CD4-positive, alpha-beta memory T cell (primary cell): ENCODE measurements at regions not wholly inside any gene's neighbourhood (a gene's known extent, or its start where the extent isn't known, plus 50 kb on each side); places are given as distances from the start of the nearest gene placed in this dataset.

Experiments used
- CTCF ChIA-PET: fragments of 350-600 bp; sonication (Branson Sonifier 250); formaldehyde crosslinking; loops from one replicate; lab custom pipeline; 2021; ENCODE audit warnings: inconsistent platforms; ENCODE audit not compliant: partially characterized antibody; lab: Charles Lee
- POLR2A ChIA-PET: fragments of 350-600 bp; sonication (Branson Sonifier 250); formaldehyde crosslinking; loops from one replicate; lab custom pipeline; 2021; ENCODE audit not compliant: partially characterized antibody; lab: Charles Lee
- DNase-seq, 5 donors: peaks; one replicate each; pipeline versions ENCODE4 v3.0.0 to v3.0.0-alpha.2; 2020 to 2022; ENCODE audit warnings: mixed read lengths in 1 of 5
- H3K27ac ChIP-seq: one replicate; pipeline ENCODE4 v1.7.0; 2013; ENCODE audit warnings: low read depth, low read length
- H3K27me3 ChIP-seq: 2 replicates; pipeline ENCODE4 v1.7.0; 2013; ENCODE audit warnings: mild to moderate bottlenecking, low read length, moderate library complexity; ENCODE audit not compliant: insufficient read depth
- H3K36me3 ChIP-seq: 2 replicates; pipeline ENCODE4 v1.7.0; 2013; ENCODE audit warnings: mild to moderate bottlenecking, low read length, moderate library complexity; ENCODE audit not compliant: insufficient read depth
- H3K4me1 ChIP-seq: 2 replicates; pipeline ENCODE4 v1.7.0; 2013; ENCODE audit warnings: mild to moderate bottlenecking, low read length, moderate library complexity; ENCODE audit not compliant: insufficient read depth
- H3K4me3 ChIP-seq, 2 donors: one replicate each; pipeline ENCODE4 v1.7.0; 2013; ENCODE audit warnings: low read length in 2 of 2, mild to moderate bottlenecking in 1 of 2
- H3K9me3 ChIP-seq, 2 donors: one replicate each; pipeline ENCODE4 v1.7.0; 2013; ENCODE audit warnings: low read length in 2 of 2, control low read depth in 1 of 2; ENCODE audit not compliant: control insufficient read depth in 1 of 2
- H3K27ac Mint-ChIP-seq, 7 donors: one replicate each; pipeline ENCODE4 v1.8.0; 2020 to 2021; ENCODE audit warnings: mixed read lengths in 7 of 7, mild to moderate bottlenecking in 6 of 7, inconsistent platforms in 3 of 7, moderate library complexity in 3 of 7
- H3K27me3 Mint-ChIP-seq, 2 donors: one replicate each; pipeline ENCODE4 v1.8.0; 2020 to 2021; ENCODE audit warnings: mixed read lengths in 2 of 2
- H3K36me3 Mint-ChIP-seq, 2 donors: one replicate each; pipeline ENCODE4 v1.8.0; 2020 to 2021; ENCODE audit warnings: mixed read lengths in 2 of 2, inconsistent platforms in 1 of 2, mild to moderate bottlenecking in 1 of 2
- H3K4me1 Mint-ChIP-seq, 4 donors: one replicate each; pipeline ENCODE4 v1.8.0; 2020 to 2021; ENCODE audit warnings: mixed read lengths in 4 of 4, mild to moderate bottlenecking in 1 of 4
- H3K4me3 Mint-ChIP-seq, 8 donors: one replicate each; pipeline ENCODE4 v1.8.0; 2020 to 2021; ENCODE audit warnings: mixed read lengths in 8 of 8, mild to moderate bottlenecking in 7 of 8, moderate library complexity in 6 of 8, inconsistent platforms in 3 of 8
- H3K9me3 Mint-ChIP-seq, 8 donors: one replicate each; pipeline ENCODE4 v1.8.0; 2020 to 2021; ENCODE audit warnings: mixed read lengths in 8 of 8, mild to moderate bottlenecking in 5 of 8, inconsistent platforms in 3 of 8, moderate library complexity in 1 of 8
- intact Hi-C: fragments of 100-400 bp; cut with micrococcal nuclease; formaldehyde crosslinking; loops from one replicate; pipeline ENCODE4 v1.15.1; 2023

DNA sequence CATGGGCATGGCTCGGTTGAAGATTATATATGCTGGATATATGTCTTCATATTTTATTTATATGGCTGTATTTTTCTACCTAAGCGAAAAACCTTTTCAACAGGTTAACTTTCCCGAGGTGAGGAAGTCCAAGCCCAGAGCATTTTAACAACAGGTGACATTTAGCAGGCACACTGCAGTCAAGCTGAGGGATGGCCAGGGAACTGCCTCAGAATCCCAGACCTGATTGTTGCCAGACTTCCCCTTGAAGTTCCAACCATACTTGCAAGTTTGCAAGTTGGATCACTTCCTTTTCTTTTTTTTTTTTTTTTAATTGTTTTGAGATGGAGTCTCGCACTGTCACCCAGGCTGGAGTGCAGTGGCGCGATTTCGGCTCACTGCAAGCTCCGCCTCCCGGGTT, 166.0 kb upstream of the FRMD6 start:
- H3K4me3 Mint-ChIP-seq, result no peak overlapping the region
- H3K9me3 Mint-ChIP-seq, result peaks cover 0 to 1% (median 0%) of the 10 kb centered on the region in 8 donors
- H3K27ac Mint-ChIP-seq, result no peak overlapping the region
- intact Hi-C loops, result no loop called here
- H3K4me1 ChIP-seq, result no peaks in the 10 kb centered on the region
- H3K36me3 Mint-ChIP-seq, result no peaks in the 10 kb centered on the region
- DNase-seq, result no peak
- no peak overlapping the region for H3K4me3 ChIP-seq
- CTCF ChIA-PET, result no interaction called here
- POLR2A ChIA-PET, result no interaction called here
- peaks cover 0 to 3% of the 10 kb centered on the region in 2 donors for H3K27me3 Mint-ChIP-seq
- no peak overlapping the region for H3K27ac ChIP-seq
- no peaks in the 10 kb centered on the region for H3K27me3 ChIP-seq
- no peaks in the 10 kb centered on the region for H3K4me1 Mint-ChIP-seq
- H3K36me3 ChIP-seq, result no peaks in the 10 kb centered on the region
- H3K9me3 ChIP-seq, result no peaks in the 10 kb centered on the region

DNA sequence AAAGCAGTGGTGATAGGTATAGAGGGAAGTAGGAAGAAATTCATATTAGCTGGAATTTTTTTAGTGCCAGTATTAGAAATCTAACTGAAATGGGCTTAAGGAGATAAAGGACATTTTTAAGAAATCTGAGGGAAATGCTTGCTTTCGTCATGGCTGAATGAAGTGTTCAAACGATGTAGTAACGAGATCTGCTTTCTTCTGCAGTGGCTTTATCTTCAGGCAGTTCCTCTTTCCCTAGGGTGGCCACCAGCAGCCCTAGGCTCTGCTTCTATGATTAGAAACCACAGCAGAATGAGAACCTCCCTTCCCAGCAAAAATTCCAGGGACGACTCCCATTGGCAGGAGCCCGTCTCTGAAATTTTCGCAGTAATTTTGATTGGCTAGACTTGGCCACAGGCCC, 163.9 kb upstream of the FRMD6 start:
- Mint-ChIP-seq H3K4me3 (no peak overlapping the region), H3K27ac (no peak overlapping the region), H3K9me3 (peaks cover 0 to 1% (median 0%) of the 10 kb centered on the region in 8 donors), H3K4me1 (no peaks in the 10 kb centered on the region), H3K36me3 (no peaks in the 10 kb centered on the region), H3K27me3 (peaks cover 0 to 3% of the 10 kb centered on the region in 2 donors)
- Histone ChIP-seq H3K27ac (no peak overlapping the region), H3K4me1 (no peaks in the 10 kb centered on the region), H3K9me3 (no peaks in the 10 kb centered on the region), H3K36me3 (no peaks in the 10 kb centered on the region), H3K4me3 (no peak overlapping the region), H3K27me3 (no peaks in the 10 kb centered on the region)
- POLR2A ChIA-PET, result no interaction called here
- CTCF ChIA-PET, result no interaction called here
- intact Hi-C loops, result no loop called here
- no peak for DNase-seq

DNA sequence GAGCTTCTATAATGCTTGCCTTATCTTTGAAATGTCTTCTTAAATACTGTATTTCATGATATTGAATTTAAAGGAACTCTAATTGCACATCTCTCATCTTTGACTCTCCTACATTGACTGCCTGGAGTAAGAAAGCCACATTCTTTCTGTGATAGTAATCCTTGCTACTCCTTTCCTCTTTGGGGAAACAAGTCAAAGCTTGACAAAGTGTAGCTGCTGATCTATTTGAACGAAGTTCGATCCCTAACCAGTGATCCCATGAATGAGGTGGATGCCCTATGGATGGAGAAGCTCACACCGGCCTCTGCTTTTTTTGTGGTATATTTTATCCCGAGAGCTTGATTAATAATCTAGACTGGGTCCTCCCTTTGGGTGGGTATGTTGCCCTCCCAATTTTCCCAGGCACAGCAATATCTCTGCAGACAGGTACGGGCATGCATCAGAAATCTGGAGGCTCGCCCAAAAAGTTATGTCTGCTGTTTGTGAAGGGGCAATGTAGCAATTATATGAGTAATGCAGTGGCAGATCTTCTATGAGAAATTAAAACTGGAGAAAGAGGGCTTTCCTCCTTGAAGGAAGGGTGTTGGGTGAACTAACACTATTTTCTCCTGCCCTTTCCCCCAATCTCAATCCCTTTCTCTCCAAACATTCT, 163.0 kb upstream of the FRMD6 start:
- no peak overlapping the region for H3K27ac Mint-ChIP-seq
- H3K27me3 ChIP-seq, result no peaks in the 10 kb centered on the region
- DNase-seq, result no peak
- H3K9me3 Mint-ChIP-seq, result peaks cover 0 to 2% (median under 1%) of the 10 kb centered on the region in 8 donors
- ChIA-PET CTCF (no interaction called here), POLR2A (no interaction called here)
- no peak overlapping the region for H3K4me3 Mint-ChIP-seq
- H3K4me1 Mint-ChIP-seq, result no peaks in the 10 kb centered on the region
- H3K9me3 ChIP-seq, result no peaks in the 10 kb centered on the region
- no peak overlapping the region for H3K4me3 ChIP-seq
- no peaks in the 10 kb centered on the region for H3K4me1 ChIP-seq
- no peak overlapping the region for H3K27ac ChIP-seq
- H3K36me3 ChIP-seq, result no peaks in the 10 kb centered on the region
- peaks cover 2 to 5% of the 10 kb centered on the region in 2 donors for H3K27me3 Mint-ChIP-seq
- intact Hi-C loops, result no loop called here
- H3K36me3 Mint-ChIP-seq, result no peaks in the 10 kb centered on the region

DNA sequence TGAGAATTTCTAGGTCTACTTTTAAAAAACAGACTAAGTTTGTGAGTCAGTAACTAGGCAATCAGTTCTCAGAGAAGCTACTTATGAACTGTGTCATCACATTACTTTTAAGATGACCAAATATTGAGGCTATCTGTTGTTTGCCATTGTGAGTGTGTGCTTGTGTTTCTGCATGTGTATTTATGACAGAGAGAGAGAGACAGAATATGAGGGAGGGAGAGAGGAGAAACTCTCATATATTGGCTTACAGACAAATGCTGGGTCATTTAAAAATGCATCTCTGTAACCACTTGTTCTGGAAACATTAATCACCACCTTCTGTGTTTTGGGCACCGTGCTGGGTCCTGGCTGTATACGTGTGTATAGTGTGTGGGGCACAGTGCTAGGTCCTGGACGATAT, 161.5 kb upstream of the FRMD6 start:
- no peak for DNase-seq
- intact Hi-C loops, result no loop called here
- H3K4me1 ChIP-seq, result no peaks in the 10 kb centered on the region
- no peak overlapping the region for H3K27ac ChIP-seq
- no peaks in the 10 kb centered on the region for H3K36me3 ChIP-seq
- H3K27me3 Mint-ChIP-seq, result peaks cover 6 to 8% of the 10 kb centered on the region in 2 donors
- H3K4me3 ChIP-seq, result no peak overlapping the region
- no peaks in the 10 kb centered on the region for H3K27me3 ChIP-seq
- no peak overlapping the region for H3K27ac Mint-ChIP-seq
- POLR2A ChIA-PET, result no interaction called here
- no peaks in the 10 kb centered on the region for H3K9me3 ChIP-seq
- no peak overlapping the region for H3K4me3 Mint-ChIP-seq
- CTCF ChIA-PET, result no interaction called here
- H3K36me3 Mint-ChIP-seq, result no peaks in the 10 kb centered on the region
- H3K9me3 Mint-ChIP-seq, result peaks cover 0 to 2% (median 2%) of the 10 kb centered on the region in 8 donors
- no peaks in the 10 kb centered on the region for H3K4me1 Mint-ChIP-seq

DNA sequence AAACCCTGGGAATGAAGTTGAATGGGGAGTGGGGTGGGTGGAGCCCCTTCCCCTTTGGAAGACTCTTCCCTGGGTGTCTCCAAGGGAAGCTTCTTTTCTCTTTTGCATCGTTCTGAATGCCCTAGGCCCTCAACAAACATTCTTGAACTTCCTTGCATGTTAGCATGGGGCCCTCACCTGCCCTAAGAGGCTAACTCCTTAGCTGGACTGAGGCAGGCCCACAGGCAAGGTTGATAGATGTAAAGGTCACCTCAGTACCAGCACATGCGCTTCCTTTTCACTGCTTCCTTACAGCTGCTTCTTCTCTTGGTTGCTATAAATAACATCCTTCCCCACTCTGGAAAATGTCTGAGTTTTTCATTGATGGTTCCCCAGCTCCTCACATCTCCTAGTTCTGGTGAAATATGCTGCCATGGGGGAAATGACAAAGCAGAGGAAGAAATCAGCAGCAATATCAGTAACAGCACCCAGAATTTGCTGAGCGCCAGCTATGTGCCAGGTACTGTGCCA, 160.6 kb upstream of the FRMD6 start:
- H3K4me3 Mint-ChIP-seq, result no peak overlapping the region
- H3K36me3 ChIP-seq, result no peaks in the 10 kb centered on the region
- H3K9me3 Mint-ChIP-seq, result peaks cover 0 to 2% (median 2%) of the 10 kb centered on the region in 8 donors
- no peak overlapping the region for H3K27ac Mint-ChIP-seq
- peaks cover 6 to 9% of the 10 kb centered on the region in 2 donors for H3K27me3 Mint-ChIP-seq
- H3K27me3 ChIP-seq, result no peaks in the 10 kb centered on the region
- intact Hi-C loops, result no loop called here
- no peaks in the 10 kb centered on the region for H3K9me3 ChIP-seq
- H3K4me1 Mint-ChIP-seq, result no peaks in the 10 kb centered on the region
- no peaks in the 10 kb centered on the region for H3K36me3 Mint-ChIP-seq
- no peaks in the 10 kb centered on the region for H3K4me1 ChIP-seq
- no peak overlapping the region for H3K27ac ChIP-seq
- no peak for DNase-seq
- no peak overlapping the region for H3K4me3 ChIP-seq
- ChIA-PET CTCF (no interaction called here), POLR2A (no interaction called here)

DNA sequence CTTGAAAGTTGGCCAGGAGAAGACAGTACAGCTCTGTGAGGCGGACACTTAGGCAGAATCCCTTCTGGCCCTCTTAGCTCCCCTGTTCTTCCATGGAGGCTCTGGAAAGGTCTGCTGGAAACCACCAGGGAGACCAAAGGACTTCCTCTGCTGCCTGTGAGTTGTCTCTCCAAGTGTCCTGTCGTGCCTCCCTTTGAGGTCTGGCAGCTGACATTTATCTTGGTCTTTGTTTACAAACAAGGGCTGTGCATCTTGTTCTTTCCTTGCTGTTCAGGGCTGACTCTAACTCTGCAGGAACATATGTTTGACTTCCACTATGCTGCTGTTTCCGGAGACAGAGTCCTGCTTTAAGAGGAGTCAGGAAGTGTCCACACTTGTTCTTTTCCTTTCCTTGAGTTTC, 159.9 kb upstream of the FRMD6 start:
- no peaks in the 10 kb centered on the region for H3K9me3 ChIP-seq
- POLR2A ChIA-PET, result no interaction called here
- no peaks in the 10 kb centered on the region for H3K27me3 ChIP-seq
- no peaks in the 10 kb centered on the region for H3K4me1 ChIP-seq
- no peaks in the 10 kb centered on the region for H3K4me1 Mint-ChIP-seq
- no peak overlapping the region for H3K27ac Mint-ChIP-seq
- no peaks in the 10 kb centered on the region for H3K36me3 ChIP-seq
- no peak overlapping the region for H3K27ac ChIP-seq
- CTCF ChIA-PET, result no interaction called here
- intact Hi-C loops, result no loop called here
- no peak overlapping the region for H3K4me3 Mint-ChIP-seq
- H3K36me3 Mint-ChIP-seq, result no peaks in the 10 kb centered on the region
- no peak for DNase-seq
- H3K9me3 Mint-ChIP-seq, result peaks cover 0 to 3% (median 2%) of the 10 kb centered on the region in 8 donors
- H3K4me3 ChIP-seq, result no peak overlapping the region
- peaks cover 6 to 9% of the 10 kb centered on the region in 2 donors for H3K27me3 Mint-ChIP-seq

DNA sequence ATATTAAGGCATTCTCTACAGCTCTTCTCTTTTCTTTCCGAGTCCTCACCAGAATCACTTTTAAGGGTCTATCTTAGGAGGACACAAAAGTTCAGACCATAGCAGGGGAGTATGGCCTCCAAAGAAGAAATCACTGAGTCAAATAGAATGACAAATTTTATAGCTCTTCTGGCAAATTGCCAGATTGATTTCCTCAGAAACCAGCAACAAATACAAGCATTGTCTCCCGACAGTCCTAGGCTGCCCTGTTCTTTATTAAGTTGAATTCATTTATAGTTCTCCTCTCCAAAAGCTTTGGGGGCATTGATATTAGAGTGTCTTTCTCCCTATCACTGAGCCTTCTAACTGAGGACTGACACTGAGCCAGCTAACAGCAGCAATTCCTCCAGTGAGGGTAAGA, 156.4 kb upstream of the FRMD6 start:
- no peaks in the 10 kb centered on the region for H3K36me3 ChIP-seq
- DNase-seq, result no peak
- Mint-ChIP-seq H3K36me3 (no peaks in the 10 kb centered on the region), H3K27ac (no peak overlapping the region), H3K4me1 (no peaks in the 10 kb centered on the region), H3K9me3 (peaks cover 0 to 14% (median 5%) of the 10 kb centered on the region in 8 donors), H3K4me3 (no peak overlapping the region), H3K27me3 (peaks cover 6% of the 10 kb centered on the region in 2 donors)
- no peaks in the 10 kb centered on the region for H3K9me3 ChIP-seq
- H3K4me3 ChIP-seq, result no peak overlapping the region
- intact Hi-C loops, result no loop called here
- ChIA-PET POLR2A (no interaction called here), CTCF (no interaction called here)
- no peaks in the 10 kb centered on the region for H3K4me1 ChIP-seq
- H3K27me3 ChIP-seq, result no peaks in the 10 kb centered on the region
- H3K27ac ChIP-seq, result no peak overlapping the region
